ENCODE measurements at regions not wholly inside any gene's neighbourhood (a gene's known extent, or its start where the extent isn't known, plus 50 kb on each side); places are given as distances from the start of the nearest gene placed in this dataset.
"Not testable (repeated sequence)": the region's sequence is repeated elsewhere in the genome, so short reads cannot be mapped to it uniquely, and the experiment has no call there.

- Mint-ChIP-seq H3K9me3 (no peaks in the 10 kb centered on the region), H3K27ac (no peak overlapping the region), H3K36me3 (no peaks in the 10 kb centered on the region)
- ATAC-seq (no peak), DNase-seq (ENCODE audit: low spot score in 2 of 2) (no peak)
These were observed 198.7 kb upstream of the MEIS1 start for GRCh38 chr2:66236067-66236685.

DNA sequence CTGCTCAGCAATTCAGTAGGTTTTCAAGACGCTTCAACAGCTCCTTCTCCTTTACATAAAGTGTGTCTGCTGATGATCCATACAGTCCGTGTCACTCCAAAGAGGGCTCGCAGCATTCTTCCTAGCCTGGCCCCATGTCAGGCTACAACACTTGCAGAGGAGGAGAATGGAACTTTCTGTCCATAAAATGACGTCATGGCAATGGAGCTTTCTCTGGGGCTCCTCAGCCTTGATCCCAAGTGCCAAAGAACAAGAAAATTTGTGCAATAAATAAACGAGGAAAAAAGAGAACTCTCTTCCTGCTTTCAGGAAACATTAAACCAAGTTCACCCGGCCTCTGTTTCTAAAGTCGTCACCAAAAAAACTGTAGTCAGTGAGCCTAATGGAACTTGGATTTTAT, 199.5 kb upstream of the MEIS1 start:
- ATAC-seq: no peak
- H3K9me3 Mint-ChIP-seq: no peaks in the 10 kb centered on the region
- H3K36me3 Mint-ChIP-seq: no peaks in the 10 kb centered on the region

GRCh38 chr2:66233981-66234380, 200.9 kb upstream of the MEIS1 start:
- ATAC-seq (no peak), DNase-seq (ENCODE audit: low spot score in 2 of 2) (no peak)
- no peaks in the 10 kb centered on the region for H3K36me3 Mint-ChIP-seq
- H3K27ac Mint-ChIP-seq: no peak overlapping the region
- H3K9me3 Mint-ChIP-seq: no peaks in the 10 kb centered on the region

More for the DNA sequence above, 199.5 kb upstream of the MEIS1 start:
- no peak overlapping the region for H3K27ac Mint-ChIP-seq
- DNase-seq (ENCODE audit: low spot score in 2 of 2): no peak

GRCh38 chr2:66228128-66228547, 206.8 kb upstream of the MEIS1 start:
- DNase-seq (ENCODE audit: low spot score in 2 of 2): no peak

GRCh38 chr2:66217039-66217585, 217.8 kb upstream of the MEIS1 start:
- ATAC-seq: no peak
- no peaks in the 10 kb centered on the region for H3K36me3 Mint-ChIP-seq
- peaks cover 11 to 15% of the 10 kb centered on the region in 2 donors for H3K9me3 Mint-ChIP-seq
- no peak for DNase-seq (ENCODE audit: low spot score in 2 of 2)
- H3K27ac Mint-ChIP-seq: no peak overlapping the region

More at GRCh38 chr2:66228128-66228547, 206.8 kb upstream of the MEIS1 start:
- Mint-ChIP-seq H3K27ac (no peak overlapping the region), H3K36me3 (no peaks in the 10 kb centered on the region), H3K9me3 (no peaks in the 10 kb centered on the region)
- no peak for ATAC-seq

DNA sequence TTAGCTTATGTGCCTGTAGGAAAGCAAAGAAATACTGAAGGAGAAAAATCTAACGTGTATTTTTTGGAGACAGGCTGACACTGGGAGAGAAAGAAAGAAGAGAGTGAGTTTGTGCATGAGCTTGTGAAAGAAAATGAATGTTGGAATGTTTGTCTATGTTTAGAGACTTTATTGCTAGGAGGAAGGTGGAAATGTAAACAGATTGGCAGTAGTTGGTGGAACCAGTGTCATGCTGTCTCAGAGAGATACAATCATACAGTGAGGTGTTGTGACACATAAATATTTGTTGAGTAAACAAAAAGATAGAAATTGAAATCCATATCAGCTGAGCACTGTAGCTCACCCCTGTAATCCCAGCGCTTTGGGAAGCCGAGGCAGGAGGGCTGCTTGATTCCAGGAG, 222.2 kb upstream of the MEIS1 start:
- no peak overlapping the region for H3K27ac Mint-ChIP-seq
- H3K36me3 Mint-ChIP-seq: no peaks in the 10 kb centered on the region
- H3K9me3 Mint-ChIP-seq: peaks cover 11 to 13% of the 10 kb centered on the region in 2 donors
- DNase-seq (ENCODE audit: low spot score in 2 of 2) (no peak), ATAC-seq (no peak)

DNA sequence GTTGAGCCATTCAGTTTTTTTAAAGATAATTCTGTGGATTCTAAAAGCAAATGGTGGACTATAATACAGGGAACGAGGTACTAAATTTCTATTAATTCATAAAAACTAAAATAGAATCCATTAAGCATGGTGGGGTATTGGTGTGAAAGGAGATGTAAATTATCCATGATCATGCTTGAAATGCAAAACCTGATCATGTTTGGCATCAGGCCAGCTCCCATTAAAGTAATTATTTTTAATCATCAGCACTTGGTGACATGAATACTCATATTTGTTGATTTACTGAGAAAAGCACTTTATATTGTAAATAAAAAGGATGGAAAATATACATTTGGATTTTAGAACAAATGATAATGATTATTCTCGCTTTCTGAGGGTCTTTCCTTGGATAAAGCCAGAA, 232.3 kb upstream of the MEIS1 start:
- H3K36me3 Mint-ChIP-seq: no peaks in the 10 kb centered on the region
- ATAC-seq (no peak), DNase-seq (ENCODE audit: low spot score in 2 of 2) (no peak)
- peaks cover 4 to 11% of the 10 kb centered on the region in 2 donors for H3K9me3 Mint-ChIP-seq
- H3K27ac Mint-ChIP-seq: no peak overlapping the region

DNA sequence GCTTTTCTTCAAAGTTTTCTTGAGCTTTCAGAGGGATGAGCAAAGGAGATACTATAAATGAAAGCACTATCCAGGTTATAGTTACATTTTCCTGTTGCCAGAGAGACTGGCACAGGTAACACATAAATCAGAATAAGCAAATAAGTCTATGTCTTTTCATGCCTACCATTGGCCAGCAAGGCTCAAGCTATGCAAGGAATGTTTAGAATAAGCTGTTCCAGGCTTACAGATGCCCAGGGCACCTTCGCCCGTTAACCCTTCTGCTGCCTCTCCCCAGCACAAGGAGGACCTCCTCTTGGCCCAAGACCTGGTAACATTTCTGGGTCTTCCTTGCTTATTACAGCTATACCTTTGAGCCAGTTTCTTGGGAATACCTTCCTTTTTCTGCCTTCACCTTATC, 233.7 kb upstream of the MEIS1 start:
- no peak for ATAC-seq

DNA sequence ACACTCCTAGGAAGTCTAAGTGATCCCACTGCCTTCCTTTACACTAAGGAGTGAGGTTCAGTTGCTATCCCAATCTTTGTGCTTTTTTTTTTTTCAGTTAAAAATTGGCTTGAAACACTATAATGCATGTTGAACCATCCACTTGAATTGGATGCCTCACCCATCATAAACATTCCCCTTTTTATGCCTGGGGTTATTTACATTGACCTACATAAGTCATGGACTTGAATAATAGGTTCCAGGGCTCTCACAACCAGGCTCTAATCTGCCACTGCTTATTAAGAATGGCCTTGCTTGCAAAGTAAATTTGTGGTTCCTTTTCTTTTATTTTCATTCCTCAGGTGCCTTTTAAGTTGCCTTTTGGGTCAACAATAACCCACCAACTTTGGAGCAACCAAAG, 236.1 kb upstream of the MEIS1 start:
- Mint-ChIP-seq H3K9me3 (peaks cover 4 to 12% of the 10 kb centered on the region in 2 donors), H3K36me3 (no peaks in the 10 kb centered on the region), H3K27ac (no peak overlapping the region)
- ATAC-seq (no peak), DNase-seq (ENCODE audit: low spot score in 2 of 2) (no peak)

More for the DNA sequence above, 233.7 kb upstream of the MEIS1 start:
- DNase-seq (ENCODE audit: low spot score in 2 of 2): no peak
- Mint-ChIP-seq H3K9me3 (peaks cover 4 to 19% of the 10 kb centered on the region in 2 donors), H3K27ac (no peak overlapping the region), H3K36me3 (no peaks in the 10 kb centered on the region)

DNA sequence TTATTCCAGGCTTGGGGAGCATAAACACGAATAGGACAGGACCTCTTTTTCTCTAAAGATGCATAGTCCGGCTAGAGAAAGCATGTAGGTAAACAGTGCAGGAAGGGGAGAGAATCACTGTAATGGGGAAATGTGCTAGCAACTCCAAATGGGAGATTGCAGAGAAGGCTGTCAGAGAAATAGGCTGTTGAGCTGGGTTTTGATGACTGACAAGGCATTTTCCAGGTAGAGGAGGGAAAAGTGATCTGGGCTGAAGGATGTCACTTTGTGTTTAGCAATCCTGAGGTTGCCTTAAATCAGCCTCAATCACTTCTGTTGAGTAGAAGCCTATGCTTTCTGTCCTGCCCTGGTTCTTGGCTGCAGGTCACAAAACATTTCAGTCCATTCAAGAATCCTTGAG, 242.0 kb upstream of the MEIS1 start:
- ATAC-seq (no peak), DNase-seq (ENCODE audit: low spot score in 2 of 2) (no peak)
- Mint-ChIP-seq H3K9me3 (peaks cover 3 to 12% of the 10 kb centered on the region in 2 donors), H3K36me3 (no peaks in the 10 kb centered on the region), H3K27ac (no peak overlapping the region)

- ATAC-seq: no peak
- no peaks in the 10 kb centered on the region for H3K36me3 Mint-ChIP-seq
- peaks cover 3 to 7% of the 10 kb centered on the region in 2 donors for H3K9me3 Mint-ChIP-seq
- H3K27ac Mint-ChIP-seq: no peak overlapping the region
- DNase-seq (ENCODE audit: low spot score in 2 of 2): no peak
These were observed 243.6 kb upstream of the MEIS1 start for GRCh38 chr2:66191311-66191710.

DNA sequence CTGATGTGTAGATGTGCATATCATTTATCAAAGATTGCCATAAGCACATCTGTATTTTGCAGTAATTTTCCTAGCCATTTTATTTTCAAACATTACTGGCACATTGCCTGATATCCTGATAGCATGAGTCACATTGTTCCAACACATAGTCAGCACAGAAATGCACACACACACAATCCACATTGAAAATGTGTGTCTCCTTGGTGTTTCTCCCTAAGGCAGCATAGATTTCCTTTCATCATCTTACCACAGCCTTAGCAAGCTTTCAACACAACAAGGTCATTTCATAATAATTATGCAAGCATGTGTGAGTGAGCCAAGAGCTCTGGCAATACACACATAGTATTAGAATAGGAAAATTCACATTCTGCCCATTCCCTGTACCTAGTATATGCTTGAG, 245.4 kb upstream of the MEIS1 start:
- no peak for ATAC-seq
- Mint-ChIP-seq H3K36me3 (no peaks in the 10 kb centered on the region), H3K9me3 (peaks cover 3 to 7% of the 10 kb centered on the region in 2 donors), H3K27ac (no peak overlapping the region)
- DNase-seq (ENCODE audit: low spot score in 2 of 2): no peak

DNA sequence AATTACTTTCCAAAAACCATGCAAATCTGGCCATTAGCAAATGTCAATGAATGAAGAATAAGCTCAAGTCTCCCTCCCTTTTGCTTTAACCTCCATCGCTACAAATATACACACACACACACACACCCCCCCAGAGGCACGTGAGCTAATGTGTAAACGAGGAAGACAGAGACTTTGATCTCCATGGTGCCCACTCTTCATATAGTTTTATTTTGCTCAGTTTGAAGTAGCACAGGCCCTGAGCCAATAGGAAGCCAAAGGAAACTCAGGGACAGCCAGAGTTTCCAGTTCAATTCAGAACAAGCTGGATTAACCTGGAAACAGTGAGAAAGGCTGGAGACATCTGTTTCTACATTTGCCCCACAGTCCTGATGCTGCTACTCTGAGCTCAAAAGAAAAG, 248.4 kb upstream of the MEIS1 start:
- H3K27ac Mint-ChIP-seq: no peak overlapping the region
- ATAC-seq (no peak), DNase-seq (ENCODE audit: low spot score in 2 of 2) (no peak)
- peaks cover 0 to 6% of the 10 kb centered on the region in 2 donors for H3K9me3 Mint-ChIP-seq
- no peaks in the 10 kb centered on the region for H3K36me3 Mint-ChIP-seq

DNA sequence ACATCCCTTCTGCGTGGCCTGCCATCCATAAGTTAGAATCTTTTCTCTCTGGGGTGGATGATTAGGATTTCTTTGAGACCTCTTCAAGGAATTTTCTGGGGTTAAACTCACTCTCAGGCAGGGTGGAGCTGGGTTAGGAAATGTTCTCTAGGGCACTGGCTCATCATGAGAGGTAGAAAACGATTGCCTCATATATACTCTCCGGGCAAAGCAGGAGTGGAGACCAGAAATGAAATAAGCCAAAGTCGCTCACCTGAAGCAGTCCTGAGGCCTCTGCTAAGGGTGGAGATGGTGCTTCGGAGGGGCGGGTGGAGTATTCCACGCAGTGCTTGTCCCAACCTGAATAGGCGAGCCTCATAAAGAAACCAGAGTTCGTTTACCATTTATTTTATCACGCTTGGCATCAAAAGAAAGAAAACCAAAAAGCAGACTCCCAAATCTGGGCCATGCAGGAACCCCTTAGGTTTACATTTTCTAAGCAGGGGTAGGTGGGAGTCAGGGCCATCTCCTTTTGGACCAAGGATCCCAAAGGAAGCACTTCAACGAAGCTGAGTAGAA, 249.3 kb upstream of the MEIS1 start:
- ATAC-seq (no peak), DNase-seq (ENCODE audit: low spot score in 2 of 2) (no peak)
- Mint-ChIP-seq H3K27ac (no peak overlapping the region), H3K36me3 (no peaks in the 10 kb centered on the region), H3K9me3 (peaks cover 0 to 3% of the 10 kb centered on the region in 2 donors)

DNA sequence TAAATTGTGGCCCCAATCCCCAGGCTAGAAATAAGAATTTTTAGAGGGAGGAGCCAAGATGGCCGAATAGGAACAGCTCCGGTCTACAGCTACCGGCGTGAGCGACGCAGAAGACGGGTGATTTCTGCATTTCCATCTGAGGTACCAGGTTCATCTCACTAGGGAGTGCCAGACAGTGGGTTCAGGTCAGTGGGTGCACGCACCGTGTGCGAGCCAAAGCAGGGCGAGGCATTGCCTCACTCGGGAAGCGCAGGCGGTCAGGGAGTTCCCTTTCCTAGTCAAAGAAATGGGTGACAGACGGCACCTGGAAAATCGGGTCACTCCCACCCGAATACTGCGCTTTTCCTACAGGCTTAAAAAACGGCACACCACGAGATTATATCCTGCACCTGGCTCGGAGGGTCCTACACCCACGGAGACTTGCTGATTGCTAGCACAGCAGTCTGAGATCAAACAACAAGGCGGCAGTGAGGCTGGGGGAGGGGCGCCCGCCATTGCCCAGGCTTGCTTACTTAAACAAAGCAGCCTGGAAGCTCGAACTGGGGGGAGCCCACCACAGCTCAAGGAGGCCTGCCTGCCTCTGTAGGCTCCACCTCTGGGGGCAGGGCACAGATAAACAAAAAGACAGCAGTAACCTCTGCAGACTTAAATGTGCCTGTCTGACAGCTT, 257.7 kb upstream of the MEIS1 start:
- ATAC-seq: not testable (repeated sequence)

DNA sequence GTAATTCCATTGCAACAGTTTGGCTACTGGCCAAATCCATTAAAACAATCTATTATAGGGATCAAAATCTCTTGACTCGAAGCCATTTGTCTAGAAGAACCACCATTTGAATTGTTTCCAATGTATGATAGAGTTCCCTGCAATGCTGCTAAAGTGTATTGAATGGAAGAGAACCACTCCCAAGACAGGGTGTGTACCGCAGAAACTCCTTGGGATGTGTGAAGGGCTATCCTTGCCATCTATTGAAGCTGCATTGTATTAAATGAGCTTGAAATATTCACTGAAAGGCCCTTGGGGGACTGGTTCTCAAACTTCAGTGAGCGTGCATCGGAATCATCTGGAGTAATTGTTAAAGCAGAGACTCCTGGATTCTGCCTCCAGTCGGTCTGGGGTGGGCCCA, 260.4 kb upstream of the MEIS1 start:
- Mint-ChIP-seq H3K27ac (no peak overlapping the region), H3K9me3 (peaks cover 0 to 4% of the 10 kb centered on the region in 2 donors), H3K36me3 (no peaks in the 10 kb centered on the region)
- DNase-seq (ENCODE audit: low spot score in 2 of 2) (no peak), ATAC-seq (no peak)

More for the DNA sequence above, 257.7 kb upstream of the MEIS1 start:
- DNase-seq (ENCODE audit: low spot score in 2 of 2); H3K36me3 Mint-ChIP-seq; H3K27ac Mint-ChIP-seq; H3K9me3 Mint-ChIP-seq: not testable (repeated sequence)

GRCh38 chr2:66173645-66174044, 261.3 kb upstream of the MEIS1 start:
- peaks cover 0 to 4% of the 10 kb centered on the region in 2 donors for H3K9me3 Mint-ChIP-seq
- H3K27ac Mint-ChIP-seq: no peak overlapping the region
- DNase-seq (ENCODE audit: low spot score in 2 of 2) (no peak), ATAC-seq (no peak)
- no peaks in the 10 kb centered on the region for H3K36me3 Mint-ChIP-seq

All from activated naive CD4-positive, alpha-beta T cell treated with anti-CD3 and anti-CD28 coated beads, Interleukin-2, amount 50 U/mL, for 72 hours (primary cell).